Mesodermal cell (in vitro differentiated cells): ENCODE measurements at regions not wholly inside any gene's neighbourhood (a gene's known extent, or its start where the extent isn't known, plus 50 kb on each side); places are given as distances from the start of the nearest gene placed in this dataset.
"Not testable (repeated sequence)": the region's sequence is repeated elsewhere in the genome, so short reads cannot be mapped to it uniquely, and the experiment has no call there.

Experiments
- H3K27ac ChIP-seq: 2 replicates; pipeline ENCODE4 v1.7.0; 2013; ENCODE audit warnings: mild to moderate bottlenecking, low read depth, low read length, moderate library complexity; ENCODE audit not compliant: severe bottlenecking
- H3K36me3 ChIP-seq: 2 replicates; pipeline ENCODE4 v1.7.1; 2013; ENCODE audit warnings: mild to moderate bottlenecking, low read length, moderate library complexity; ENCODE audit not compliant: control insufficient read depth, insufficient read depth
- H3K4me1 ChIP-seq: one replicate; pipeline ENCODE4 v1.7.1; 2013; ENCODE audit warnings: mild to moderate bottlenecking, low read length; ENCODE audit not compliant: insufficient read depth, control insufficient read depth, poor library complexity, severe bottlenecking
- H3K4me3 ChIP-seq: 2 replicates; pipeline ENCODE4 v1.7.0; 2013; ENCODE audit warnings: low read length, control low read depth, mild to moderate bottlenecking; ENCODE audit not compliant: insufficient read depth, poor library complexity, severe bottlenecking; ENCODE audit errors: extremely low read depth
- H3K9me3 ChIP-seq: 2 replicates; pipeline ENCODE4 v1.7.1; 2013; ENCODE audit warnings: mild to moderate bottlenecking, low read length, moderate library complexity; ENCODE audit not compliant: control insufficient read depth
- WGBS, 2 experiments: methylation state at CpG; one replicate each; pipeline ENCODE4 v1.1.5; 2013; ENCODE audit warnings: missing lambda C conversion rate in 2 of 2; ENCODE audit not compliant: insufficient coverage in 2 of 2; 5-methylcytosine and 5-hydroxymethylcytosine counted together

- no peaks in the 10 kb centered on the region for H3K9me3 ChIP-seq
- H3K4me1 ChIP-seq = no peaks in the 10 kb centered on the region
- H3K4me3 ChIP-seq = no peak overlapping the region
- H3K27ac ChIP-seq = no peak overlapping the region
- WGBS, 2 experiments = 78 to 81% methylated on average over 4 of the region's 7 CpGs
- H3K36me3 ChIP-seq = no peaks in the 10 kb centered on the region
Measured at GRCh38 chr3:151599103-151599672, 134.5 kb upstream of the AADACL2 start.

GRCh38 chr3:151596940-151597339, 136.1 kb upstream of the IGSF10 start:
- no peak overlapping the region for H3K27ac ChIP-seq
- H3K9me3 ChIP-seq = no peaks in the 10 kb centered on the region
- H3K36me3 ChIP-seq = no peaks in the 10 kb centered on the region
- no peak overlapping the region for H3K4me3 ChIP-seq
- WGBS, 2 experiments = no CpG with 5 or more reads among the region's 5 CpGs
- no peaks in the 10 kb centered on the region for H3K4me1 ChIP-seq

GRCh38 chr3:151593928-151594327, 133.1 kb upstream of the IGSF10 start:
- no peak overlapping the region for H3K4me3 ChIP-seq
- WGBS, 2 experiments = 89 to 100% methylated on average over 1 of the region's 1 CpG
- no peaks in the 10 kb centered on the region for H3K9me3 ChIP-seq
- H3K27ac ChIP-seq = no peak overlapping the region
- no peaks in the 10 kb centered on the region for H3K36me3 ChIP-seq
- no peaks in the 10 kb centered on the region for H3K4me1 ChIP-seq

GRCh38 chr3:151592287-151592686, 131.4 kb upstream of the IGSF10 start:
- no peaks in the 10 kb centered on the region for H3K4me1 ChIP-seq
- peaks cover 4% of the 10 kb centered on the region for H3K9me3 ChIP-seq
- H3K36me3 ChIP-seq = no peaks in the 10 kb centered on the region
- no peak overlapping the region for H3K4me3 ChIP-seq
- no peak overlapping the region for H3K27ac ChIP-seq

GRCh38 chr3:151591441-151591840, 130.6 kb upstream of the IGSF10 start:
- no peaks in the 10 kb centered on the region for H3K4me1 ChIP-seq
- peaks cover 10% of the 10 kb centered on the region for H3K9me3 ChIP-seq
- H3K27ac ChIP-seq = no peak overlapping the region
- 93 to 100% methylated on average over 1 of the region's 1 CpG for WGBS, 2 experiments
- no peaks in the 10 kb centered on the region for H3K36me3 ChIP-seq
- no peak overlapping the region for H3K4me3 ChIP-seq

GRCh38 chr3:151589311-151589710, 128.4 kb upstream of the IGSF10 start:
- H3K9me3 ChIP-seq = peaks cover 10% of the 10 kb centered on the region
- H3K36me3 ChIP-seq = no peaks in the 10 kb centered on the region
- no peaks in the 10 kb centered on the region for H3K4me1 ChIP-seq
- no peak overlapping the region for H3K4me3 ChIP-seq
- no peak overlapping the region for H3K27ac ChIP-seq
- 87% methylated on average over 3 of the region's 3 CpGs; no CpG with 5 or more reads in 1 of the 2 experiments for WGBS, 2 experiments

- not testable (repeated sequence) for H3K36me3 ChIP-seq, H3K4me1 ChIP-seq, H3K9me3 ChIP-seq, H3K4me3 ChIP-seq, H3K27ac ChIP-seq
- WGBS, 2 experiments = 100% methylated on average over 1 of the region's 1 CpG; no CpG with 5 or more reads in 1 of the 2 experiments
Measured at GRCh38 chr3:151587659-151588058, 126.8 kb upstream of the IGSF10 start.

GRCh38 chr3:151584566-151584965, 123.7 kb upstream of the IGSF10 start:
- 100% methylated on average over 1 of the region's 2 CpGs; no CpG with 5 or more reads in 1 of the 2 experiments for WGBS, 2 experiments
- H3K36me3 ChIP-seq = no peaks in the 10 kb centered on the region
- peaks cover 10% of the 10 kb centered on the region for H3K9me3 ChIP-seq
- no peak overlapping the region for H3K4me3 ChIP-seq
- H3K4me1 ChIP-seq = no peaks in the 10 kb centered on the region
- H3K27ac ChIP-seq = no peak overlapping the region

- no CpG with 5 or more reads among the region's 2 CpGs for WGBS, 2 experiments
- H3K27ac ChIP-seq = peak overlapping the region; percentile 19
Measured at GRCh38 chr3:151581035-151581434, 120.2 kb upstream of the IGSF10 start.

GRCh38 chr3:151580591-151580990, 119.7 kb upstream of the IGSF10 start:
- no CpG with 5 or more reads among the region's 2 CpGs for WGBS, 2 experiments
- Histone ChIP-seq H3K4me1 (no peaks in the 10 kb centered on the region), H3K27ac (peak overlapping the region; percentile 19), H3K9me3 (no peaks in the 10 kb centered on the region), H3K4me3 (no peak overlapping the region), H3K36me3 (no peaks in the 10 kb centered on the region)

More at GRCh38 chr3:151581035-151581434, 120.2 kb upstream of the IGSF10 start:
- Histone ChIP-seq H3K9me3 (no peaks in the 10 kb centered on the region), H3K36me3 (no peaks in the 10 kb centered on the region), H3K4me1 (no peaks in the 10 kb centered on the region), H3K4me3 (no peak overlapping the region)

- Histone ChIP-seq H3K4me3 (no peak overlapping the region), H3K4me1 (no peaks in the 10 kb centered on the region), H3K27ac (no peak overlapping the region), H3K36me3 (no peaks in the 10 kb centered on the region), H3K9me3 (no peaks in the 10 kb centered on the region)
- 67 to 80% methylated on average over 1 of the region's 3 CpGs for WGBS, 2 experiments
Measured at GRCh38 chr3:151579571-151580270, 118.9 kb upstream of the IGSF10 start.
